ENCODE measurements at regions not wholly inside any gene's neighbourhood (a gene's known extent, or its start where the extent isn't known, plus 50 kb on each side); places are given as distances from the start of the nearest gene placed in this dataset.

DNA sequence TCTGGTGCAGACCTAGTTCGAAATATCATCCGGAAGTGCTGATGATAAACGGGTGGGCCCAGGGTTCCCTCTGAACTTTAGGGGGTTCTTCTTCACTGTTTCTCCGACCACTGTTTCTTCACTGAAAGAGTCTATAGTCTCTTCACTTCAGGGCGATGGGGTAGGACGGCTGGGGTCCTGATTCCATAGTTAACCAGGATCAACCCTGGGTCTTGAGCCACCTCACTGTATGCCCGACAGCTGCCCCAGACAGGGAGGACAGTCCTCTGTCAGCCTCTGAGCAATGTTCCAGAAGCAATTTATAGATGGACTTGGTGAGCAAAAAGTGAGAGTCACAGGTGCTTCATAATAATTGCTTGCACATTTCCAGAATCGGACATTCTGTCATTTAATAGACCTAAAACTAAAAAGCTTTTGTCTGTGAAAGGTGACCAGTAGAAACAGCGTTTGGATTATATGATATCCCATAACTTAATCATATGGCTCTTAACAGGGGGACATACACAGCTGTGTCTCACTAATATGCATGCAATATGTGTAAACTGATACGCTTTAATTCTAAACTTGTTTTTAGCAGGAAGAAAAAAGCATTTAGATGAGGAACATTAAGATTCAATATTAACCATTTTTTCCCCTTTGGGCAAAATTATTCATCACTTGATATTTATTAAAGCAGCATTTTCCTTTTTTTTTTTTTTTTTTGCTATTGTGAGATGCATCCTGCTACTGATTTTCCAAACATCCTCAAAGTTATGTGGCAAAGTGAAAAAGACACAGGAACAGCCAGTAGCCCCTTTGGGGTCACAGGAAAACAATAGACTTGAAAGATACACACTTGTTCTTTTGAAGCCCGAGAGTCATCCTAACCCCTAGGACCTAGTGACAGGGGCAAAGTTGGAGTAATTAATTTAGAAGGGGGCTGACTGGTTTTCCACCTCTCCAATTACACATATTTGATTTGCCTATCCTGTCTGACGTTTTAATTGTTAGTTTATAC is 277.0 kb downstream of the ZNF536 start:
- no peak for DNase-seq

DNA sequence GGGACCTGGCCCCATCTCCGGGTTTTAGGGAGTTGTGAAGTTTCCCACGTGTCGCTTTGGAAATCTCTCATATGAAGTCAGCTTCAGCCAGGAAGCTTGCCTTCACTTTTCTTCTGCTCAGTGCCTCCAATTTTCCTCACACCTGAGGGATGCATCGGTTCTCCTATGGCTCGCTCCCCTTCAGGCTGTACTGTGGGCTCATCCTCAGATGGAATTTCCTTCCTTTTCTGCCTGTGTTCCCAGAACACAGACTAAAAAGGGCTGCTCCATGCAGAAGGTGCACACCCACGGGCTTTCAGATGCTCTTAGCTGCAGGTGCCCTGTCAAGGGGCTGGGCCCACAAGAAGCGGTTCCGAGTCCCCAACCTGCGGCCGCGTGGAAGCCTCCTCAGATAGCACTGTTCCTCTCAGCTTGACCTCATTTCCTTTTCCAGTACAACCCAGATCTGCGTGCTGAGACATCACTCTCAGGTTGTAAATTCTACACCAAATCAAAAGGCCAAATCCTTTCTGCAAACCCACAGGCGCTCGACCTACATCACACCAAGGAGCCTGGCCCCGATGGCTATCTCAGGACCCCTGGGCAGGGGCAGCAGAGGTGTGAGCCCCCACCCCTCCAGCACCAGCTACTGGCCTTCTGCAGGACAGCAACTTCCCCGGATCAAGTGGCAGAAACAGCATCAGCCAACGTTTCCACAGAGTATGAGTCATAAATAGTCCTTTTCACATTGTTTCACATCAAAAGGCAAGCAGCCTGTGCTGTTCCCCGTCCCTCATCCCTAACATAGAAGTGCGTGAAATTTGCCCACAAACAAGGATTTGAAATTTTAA is 275.9 kb downstream of the ZNF536 start:
- DNase-seq, result no peak

DNA sequence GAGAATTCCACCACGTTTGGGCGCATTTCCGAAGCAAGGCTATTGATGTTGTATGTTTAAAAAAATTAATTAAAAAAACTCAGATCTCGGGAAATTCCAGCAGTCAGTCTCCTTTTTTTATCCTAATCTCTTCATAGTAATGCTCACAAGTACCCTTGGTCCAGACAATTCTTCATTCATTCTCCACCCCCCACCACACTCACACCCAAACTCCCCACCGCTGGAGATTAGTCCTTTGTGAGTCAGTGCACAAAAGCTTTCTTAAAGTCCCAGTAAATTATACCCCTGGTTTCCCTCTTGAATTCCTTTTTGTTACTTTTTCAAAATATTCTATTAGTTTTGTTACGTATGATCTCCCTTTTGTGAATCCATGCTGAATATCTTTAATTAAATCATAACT is 274.6 kb downstream of the ZNF536 start:
- no peak for DNase-seq

DNA sequence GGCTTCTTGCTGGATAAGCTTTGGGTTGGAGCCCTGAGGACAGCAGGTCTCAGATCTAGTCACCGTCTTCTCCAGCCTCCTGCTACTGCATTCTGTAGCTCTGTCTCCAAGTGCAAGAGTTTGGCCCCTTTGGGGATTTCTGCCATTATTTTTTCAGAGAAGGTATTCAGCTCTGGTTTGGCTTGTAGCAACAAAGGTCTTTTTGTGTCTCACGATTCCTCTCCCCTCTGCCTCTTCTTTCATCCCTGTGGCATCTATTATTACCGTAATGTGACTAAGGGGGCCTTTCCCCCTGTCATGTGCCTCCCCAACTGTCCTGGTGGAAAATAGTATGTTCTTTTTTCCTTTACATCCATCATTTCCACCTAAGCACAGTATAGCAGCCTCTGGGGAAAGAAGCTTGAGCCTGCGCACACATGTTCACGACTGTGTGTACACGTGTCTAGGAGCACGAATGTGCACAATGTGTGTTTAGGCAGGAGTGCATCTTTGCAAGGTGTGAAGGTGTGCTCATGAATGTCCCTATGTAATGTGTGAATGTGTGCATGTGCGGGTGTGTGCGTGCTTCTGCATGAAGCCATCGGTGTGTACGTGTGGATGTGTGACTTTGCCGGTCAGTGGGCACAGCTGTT is 273.9 kb downstream of the ZNF536 start:
- DNase-seq, result no peak

GRCh38 chr19:30640252-30640965 is 268.2 kb downstream of the ZNF536 start:
- no peak for DNase-seq

GRCh38 chr19:30638889-30639288 is 266.7 kb downstream of the ZNF536 start:
- no peak for DNase-seq

GRCh38 chr19:30637926-30638325 is 265.7 kb downstream of the ZNF536 start:
- no peak for DNase-seq

DNA sequence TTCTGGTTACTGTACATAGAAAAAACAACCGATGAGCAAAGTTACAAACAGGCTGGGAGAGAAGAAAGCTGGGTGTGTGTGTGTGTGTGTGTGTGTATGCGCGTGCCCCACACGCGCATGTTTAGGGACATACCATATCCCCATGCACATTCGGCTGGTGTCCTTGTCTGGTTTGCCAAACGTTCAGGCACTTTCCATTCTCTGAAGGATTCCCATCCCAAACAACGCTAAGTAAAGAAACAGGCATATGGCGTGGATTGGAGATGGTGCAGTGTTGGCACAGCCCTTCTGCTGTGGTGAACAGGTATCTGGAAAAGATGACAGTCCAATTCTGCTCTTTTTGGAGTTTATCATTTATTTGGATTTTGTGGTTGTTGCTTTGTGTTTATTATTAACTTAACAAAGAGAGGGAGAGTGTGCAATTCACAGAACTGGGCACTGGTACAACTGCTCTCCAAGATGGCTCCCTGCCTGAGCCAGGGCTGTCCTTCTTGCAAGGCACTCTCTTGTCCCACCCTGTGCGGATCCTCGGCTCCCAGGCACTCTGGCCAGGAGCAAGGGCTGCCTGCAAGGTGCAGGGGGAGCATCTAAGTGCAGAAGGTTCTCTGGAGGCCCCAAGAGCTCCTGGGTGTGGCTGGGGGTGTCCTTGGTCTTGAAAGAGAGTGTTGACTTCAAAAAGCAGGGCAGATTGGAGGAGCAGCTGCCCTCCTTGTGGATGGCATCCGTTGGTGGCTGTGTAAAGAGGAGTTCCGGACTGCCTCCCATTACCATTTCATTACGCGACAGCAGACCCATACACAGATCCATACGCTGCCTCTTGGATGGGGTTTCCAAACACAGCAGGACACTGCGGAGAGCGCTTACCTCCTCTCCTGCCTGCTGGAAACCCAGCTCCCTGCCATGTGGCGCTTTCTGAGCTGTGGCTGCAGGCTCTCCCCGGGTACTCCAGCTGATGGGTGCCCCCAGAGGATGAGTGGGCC is 263.1 kb downstream of the ZNF536 start:
- peak; percentile 87 for DNase-seq

DNA sequence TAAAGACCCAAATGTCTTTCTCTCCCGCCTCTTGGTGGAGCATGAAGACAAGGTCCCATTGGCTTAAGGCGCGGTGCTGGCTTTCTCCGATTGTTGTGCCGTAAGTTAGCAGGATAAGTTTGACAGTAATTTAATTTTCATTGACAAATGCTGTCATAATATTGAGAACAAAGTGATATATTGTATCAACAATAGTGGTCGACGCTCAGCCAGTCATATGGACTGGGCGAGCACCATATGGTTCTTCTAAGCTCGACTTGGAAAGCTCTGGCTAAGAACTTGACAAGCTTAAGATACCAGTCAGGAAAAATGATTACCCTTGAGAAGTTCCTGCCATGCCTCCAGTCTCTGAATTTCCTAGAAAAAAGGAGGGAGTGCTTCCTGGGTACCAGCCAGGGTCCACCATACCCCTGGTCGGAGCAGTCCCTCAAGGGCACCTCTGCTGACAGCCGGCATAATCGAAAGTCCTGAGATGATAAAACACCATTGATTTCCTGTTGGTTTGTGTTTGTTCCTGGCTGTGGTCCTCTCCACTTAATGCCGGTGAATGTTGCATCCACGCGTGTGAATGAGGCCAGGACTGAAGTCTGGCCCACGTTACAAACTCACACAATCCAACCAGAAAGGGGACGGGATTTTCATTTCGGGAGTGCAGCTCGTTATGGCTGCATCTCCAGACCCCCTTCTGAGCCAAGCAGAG is 262.1 kb downstream of the ZNF536 start:
- peak; percentile 75 for DNase-seq

DNA sequence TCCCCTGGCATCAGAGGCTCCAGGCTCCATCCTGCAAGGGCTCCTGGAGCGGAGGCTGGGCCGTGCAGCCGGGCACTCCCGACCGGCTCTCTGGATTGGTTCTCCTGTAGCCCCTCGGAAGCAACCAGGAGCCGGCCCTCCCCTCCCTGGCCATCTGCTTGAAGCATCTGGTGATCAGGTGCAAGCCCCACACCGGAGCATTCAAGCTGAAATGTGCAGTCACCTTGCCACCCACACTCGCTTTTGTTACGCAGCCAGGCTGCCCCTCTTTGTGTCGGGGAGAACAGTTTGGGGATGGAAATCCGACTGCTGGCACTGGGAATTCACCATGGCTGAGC is 258.8 kb downstream of the ZNF536 start:
- DNase-seq, result no peak

DNA sequence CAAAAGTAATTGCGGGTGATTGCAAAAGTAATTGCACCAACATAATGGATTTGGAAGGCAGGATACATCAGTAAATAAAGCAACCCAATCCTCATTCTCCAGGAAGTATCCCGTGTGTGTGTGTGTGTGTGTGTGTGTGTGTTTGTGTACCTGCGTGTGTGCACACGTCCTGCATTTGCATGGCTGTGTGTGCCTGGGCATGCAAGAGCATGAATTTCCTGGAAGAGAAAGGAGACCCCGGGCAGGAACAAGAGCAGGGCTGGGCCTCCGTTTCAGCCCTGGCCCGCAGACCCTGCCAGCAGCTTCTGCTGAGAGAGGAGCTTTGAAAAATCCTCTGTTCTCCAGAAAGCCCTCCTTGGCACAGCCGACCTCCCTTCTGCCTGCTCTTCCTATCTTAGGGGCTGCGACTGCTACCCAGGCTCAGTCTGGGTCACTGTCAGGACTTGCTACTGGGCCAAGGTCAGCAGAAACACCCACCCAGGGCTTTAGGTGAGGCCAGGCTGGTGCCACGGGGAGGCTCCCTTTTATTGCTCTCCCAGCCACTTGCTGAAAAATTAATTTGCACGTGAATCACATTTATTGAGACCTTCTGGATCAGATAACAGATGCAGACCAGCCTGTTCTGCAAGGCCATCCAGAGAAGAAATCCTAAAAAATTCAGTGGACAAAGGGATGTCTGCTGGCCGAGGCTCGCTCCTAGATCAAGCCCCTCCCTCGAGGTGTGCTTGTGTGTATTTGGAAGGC is 258.3 kb downstream of the ZNF536 start:
- peak; percentile 8 for DNase-seq

- DNase-seq, result no peak
Observed at GRCh38 chr19:30629086-30629485, 256.9 kb downstream of the ZNF536 start.

- DNase-seq, result no peak
Observed at GRCh38 chr19:30626626-30626966, 254.4 kb downstream of the ZNF536 start.

GRCh38 chr19:30625947-30626625 is 253.9 kb downstream of the ZNF536 start:
- peak; percentile 55 for DNase-seq

DNA sequence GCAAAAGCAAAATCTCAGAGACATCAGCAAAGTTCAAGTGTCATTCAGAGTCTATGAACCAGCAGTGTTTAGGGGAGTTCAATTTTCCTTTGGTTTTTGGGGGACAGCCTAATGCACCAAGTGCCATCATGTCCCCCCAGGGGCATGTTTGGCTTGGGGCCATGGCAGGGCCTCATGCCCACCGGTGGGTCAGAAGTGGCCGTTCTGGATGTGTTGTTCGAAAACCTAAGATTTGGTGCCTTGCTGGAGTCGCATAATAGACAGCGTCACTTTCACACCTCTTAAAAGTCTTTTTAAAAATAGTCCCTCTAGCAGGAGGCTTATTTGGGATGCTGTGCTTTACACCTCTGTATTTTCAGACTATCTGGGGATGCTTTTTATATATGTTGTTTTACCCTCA is 250.1 kb downstream of the ZNF536 start:
- DNase-seq, result no peak

DNA sequence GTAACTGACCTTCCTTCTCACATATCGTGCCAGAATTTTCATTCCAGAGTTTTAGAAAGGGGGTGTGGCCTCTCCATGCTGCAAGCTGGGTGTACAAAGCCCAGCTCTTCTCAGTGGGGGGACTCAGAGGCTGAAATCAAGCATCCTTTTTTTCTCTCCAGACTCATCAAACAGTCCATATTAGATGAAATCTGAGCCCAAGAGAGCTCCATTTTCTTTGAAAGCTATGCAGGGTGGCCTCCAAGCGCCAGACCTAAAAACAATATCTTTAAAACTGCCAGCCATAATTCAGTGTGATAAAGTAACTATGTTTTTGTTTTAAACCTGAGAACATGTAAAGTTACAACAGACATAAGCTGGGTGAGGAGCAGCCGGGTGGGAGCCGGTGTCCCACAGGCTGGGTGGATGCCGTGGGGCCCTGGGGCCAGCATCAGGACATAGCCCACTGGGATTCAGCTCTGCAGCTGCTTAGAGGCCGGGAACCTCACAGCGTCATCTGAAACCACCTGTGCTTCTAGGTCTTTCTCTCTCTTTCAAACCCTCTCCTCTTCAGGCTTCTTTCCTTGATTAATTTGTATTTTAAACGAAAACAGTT is 249.2 kb downstream of the ZNF536 start:
- no peak for DNase-seq

DNA sequence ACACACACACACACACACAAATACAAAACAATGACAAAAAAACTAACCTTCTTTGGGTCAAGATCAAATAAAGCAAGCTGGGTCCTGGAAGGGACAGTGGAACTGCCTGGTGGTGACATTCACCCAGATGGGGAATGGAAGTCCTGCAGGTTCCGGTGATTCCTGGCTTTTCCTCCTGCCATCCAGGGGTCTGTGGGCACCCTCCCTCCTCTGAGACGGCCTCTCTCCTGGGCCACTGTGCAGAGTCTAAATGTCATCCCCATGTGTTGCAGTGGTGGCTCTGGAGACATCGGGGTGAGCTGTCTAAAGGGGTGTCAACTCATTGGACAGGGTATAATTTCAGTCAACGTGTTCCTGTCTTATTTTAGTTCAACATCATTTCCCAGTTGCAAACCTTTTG is 248.2 kb downstream of the ZNF536 start:
- DNase-seq, result no peak

DNA sequence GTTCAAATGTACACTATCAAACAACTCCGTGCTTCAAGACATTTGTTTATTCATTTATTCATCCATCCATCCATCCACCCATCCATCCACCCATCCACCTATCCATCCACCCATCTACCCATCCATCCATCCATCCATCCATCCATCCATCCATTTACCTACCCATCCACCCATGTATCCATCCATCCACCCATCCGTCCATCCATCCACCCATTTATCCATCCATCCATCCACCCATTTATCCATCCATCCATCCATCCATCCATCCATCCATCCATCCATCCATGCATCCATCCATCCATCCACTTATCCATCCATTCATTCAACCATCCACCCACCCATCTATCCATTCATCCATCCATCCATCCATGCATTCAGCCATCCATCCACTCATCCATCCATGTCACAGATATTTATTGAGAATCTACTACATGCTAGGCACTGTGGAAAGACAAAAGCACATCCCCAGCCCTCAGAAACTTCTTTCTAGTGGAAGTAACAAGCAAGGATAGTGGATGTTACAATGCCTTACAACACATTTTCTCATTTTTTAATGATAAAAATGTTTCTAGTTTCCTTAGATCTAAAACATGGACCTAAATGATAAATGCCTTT is 237.6 kb downstream of the ZNF536 start:
- DNase-seq, result no peak

- no peak for DNase-seq
Observed at GRCh38 chr19:30608471-30608870, 236.3 kb downstream of the ZNF536 start.

All from NCI-H446 treated with DMSO at 0.1 percent for 48 hours (cell line).